H9 (cell line): ENCODE measurements at regions not wholly inside any gene's neighbourhood (a gene's known extent, or its start where the extent isn't known, plus 50 kb on each side); places are given as distances from the start of the nearest gene placed in this dataset.

Experiments
- DNase-seq: peaks from one replicate; pipeline ENCODE4 v3.0.0-alpha.2; 2017
- H2AFZ ChIP-seq: one replicate; pipeline ENCODE4 v1.6.1; 2013; ENCODE audit warnings: mild to moderate bottlenecking, low read length, control low read depth, moderate library complexity
- H2AK5ac ChIP-seq: 2 replicates; pipeline ENCODE4 v1.6.1; 2013; ENCODE audit warnings: low read length, control low read depth, mixed read lengths; ENCODE audit not compliant: insufficient read length
- H2BK120ac ChIP-seq: one replicate; pipeline ENCODE4 v1.6.1; 2013; ENCODE audit warnings: low read depth, mild to moderate bottlenecking, low read length, control low read depth, inconsistent platforms; ENCODE audit not compliant: poor library complexity, severe bottlenecking
- H2BK12ac ChIP-seq: 2 replicates; pipeline ENCODE4 v1.6.1; 2013; ENCODE audit warnings: low read length, control low read depth, mixed read lengths, low read depth; ENCODE audit not compliant: insufficient read length
- H2BK15ac ChIP-seq: 2 replicates; pipeline ENCODE4 v1.6.1; 2013; ENCODE audit warnings: low read depth, low read length, control low read depth
- H2BK20ac ChIP-seq: one replicate; pipeline ENCODE4 v1.6.1; 2013; ENCODE audit warnings: low read depth, mild to moderate bottlenecking, low read length, control low read depth, inconsistent platforms; ENCODE audit not compliant: poor library complexity, severe bottlenecking
- H2BK5ac ChIP-seq: 2 replicates; pipeline ENCODE4 v1.6.1; 2013; ENCODE audit warnings: low read length, control low read depth, mixed read lengths; ENCODE audit not compliant: insufficient read length
- H3K14ac ChIP-seq: 2 replicates; pipeline ENCODE4 v1.6.1; 2013; ENCODE audit warnings: low read length, control low read depth; ENCODE audit not compliant: insufficient read depth
- H3K18ac ChIP-seq: 2 replicates; pipeline ENCODE4 v1.6.1; 2013; ENCODE audit warnings: low read depth, mild to moderate bottlenecking, mixed read lengths, low read length, control low read depth; ENCODE audit not compliant: insufficient read length
- H3K23ac ChIP-seq: 2 replicates; pipeline ENCODE4 v1.6.1; 2013; ENCODE audit warnings: low read length, control low read depth, mixed read lengths, low read depth; ENCODE audit not compliant: insufficient read length
- H3K23me2 ChIP-seq: 2 replicates; pipeline ENCODE4 v1.6.1; 2013; ENCODE audit warnings: low read depth, mild to moderate bottlenecking, mixed read lengths, low read length, control low read depth; ENCODE audit not compliant: insufficient read length, poor library complexity, severe bottlenecking
- H3K27ac ChIP-seq: 2 replicates; pipeline ENCODE4 v1.5.1; 2013; ENCODE audit warnings: low read length, control low read depth, mixed read lengths, low read depth; ENCODE audit not compliant: insufficient read length
- H3K27me3 ChIP-seq: 2 replicates; pipeline ENCODE4 v1.6.1; 2013; ENCODE audit warnings: low read length, control low read depth, inconsistent platforms; ENCODE audit not compliant: insufficient read depth
- H3K4ac ChIP-seq: 2 replicates; pipeline ENCODE4 v1.6.1; 2013; ENCODE audit warnings: low read depth, mild to moderate bottlenecking, control low read depth, inconsistent platforms, low read length, moderate library complexity
- H3K4me1 ChIP-seq: 2 replicates; pipeline ENCODE4 v1.6.1; 2013; ENCODE audit warnings: low read length, control low read depth, inconsistent platforms; ENCODE audit not compliant: insufficient read depth
- H3K4me2 ChIP-seq: 2 replicates; pipeline ENCODE4 v1.6.1; 2013; ENCODE audit warnings: low read length, control low read depth, mixed read lengths; ENCODE audit not compliant: insufficient read length, insufficient read depth
- H3K56ac ChIP-seq: 2 replicates; pipeline ENCODE4 v1.6.1; 2013; ENCODE audit warnings: low read depth, mild to moderate bottlenecking, mixed read lengths, low read length, control low read depth; ENCODE audit not compliant: insufficient read length
- H3K79me1 ChIP-seq: 2 replicates; pipeline ENCODE4 v1.6.1; 2013; ENCODE audit warnings: low read depth, mild to moderate bottlenecking, moderate library complexity, low read length, control low read depth, inconsistent platforms; ENCODE audit not compliant: insufficient read depth, poor library complexity, severe bottlenecking
- H3K79me2 ChIP-seq: 2 replicates; pipeline ENCODE4 v1.6.1; 2013; ENCODE audit warnings: low read length, control low read depth, inconsistent platforms; ENCODE audit not compliant: insufficient read depth
- H3K9ac ChIP-seq: 2 replicates; pipeline ENCODE4 v1.6.1; 2013; ENCODE audit warnings: low read length, control low read depth, mixed read lengths; ENCODE audit not compliant: insufficient read length; ENCODE audit errors: extremely low read depth
- H3K9me3 ChIP-seq: one replicate; pipeline ENCODE4 v1.6.1; 2013; ENCODE audit warnings: low read depth, low read length, inconsistent platforms; ENCODE audit not compliant: control insufficient read depth
- H3T11ph ChIP-seq: one replicate; pipeline ENCODE4 v1.6.1; 2013; ENCODE audit warnings: mild to moderate bottlenecking, low read length, control low read depth, inconsistent platforms
- H4K20me1 ChIP-seq: one replicate; pipeline ENCODE4 v1.6.1; 2013; ENCODE audit not compliant: control insufficient read depth, insufficient read length, insufficient read depth
- H4K5ac ChIP-seq: 2 replicates; pipeline ENCODE4 v1.6.1; 2013; ENCODE audit warnings: low read depth, mild to moderate bottlenecking, mixed read lengths, low read length, control low read depth; ENCODE audit not compliant: insufficient read length
- H4K8ac ChIP-seq: replicated peaks from 2 replicates; pipeline ENCODE4 v1.6.1; 2013; ENCODE audit warnings: low read length, control low read depth, mixed read lengths, low read depth; ENCODE audit not compliant: insufficient read length
- H4K91ac ChIP-seq: 2 replicates; pipeline ENCODE4 v1.6.1; 2013; ENCODE audit warnings: low read depth, mild to moderate bottlenecking, moderate library complexity, mixed read lengths, low read length, control low read depth; ENCODE audit not compliant: insufficient read length
- H3K27ac Mint-ChIP-seq, 3 experiments: 2 replicates in 2 of 3; 3 replicates in 1 of 3; pipeline ENCODE4 v1.8.0; 2020 to 2021; ENCODE audit warnings: mixed read lengths in 3 of 3, mild to moderate bottlenecking in 1 of 3, moderate library complexity in 1 of 3
- H3K27me3 Mint-ChIP-seq: 2 replicates; pipeline ENCODE4 v1.8.0; 2021; ENCODE audit warnings: low read depth, mild to moderate bottlenecking, moderate library complexity, mixed read lengths
- H3K36me3 Mint-ChIP-seq, 3 experiments: 2 replicates in 2 of 3; 3 replicates in 1 of 3; pipeline ENCODE4 v1.8.0; 2020 to 2021; ENCODE audit warnings: low read depth in 3 of 3, mixed read lengths in 3 of 3; ENCODE audit not compliant: insufficient read depth in 1 of 3
- H3K4me1 Mint-ChIP-seq, 2 experiments: 2 replicates each; pipeline ENCODE4 v1.8.0; 2020; ENCODE audit warnings: mixed read lengths in 2 of 2
- H3K4me3 Mint-ChIP-seq, 2 experiments: 2 replicates in 1 of 2; 3 replicates in 1 of 2; pipeline ENCODE4 v1.8.0; 2020 to 2021; ENCODE audit warnings: mild to moderate bottlenecking in 2 of 2, mixed read lengths in 2 of 2, moderate library complexity in 1 of 2
- H3K9me3 Mint-ChIP-seq, 2 experiments: 2 replicates in 1 of 2; 3 replicates in 1 of 2; pipeline ENCODE4 v1.8.0; 2020; ENCODE audit warnings: mild to moderate bottlenecking in 2 of 2, mixed read lengths in 2 of 2, moderate library complexity in 1 of 2
- CTCF ChIP-seq: fragments of 200-600 bp; sonication (generic); conservative IDR thresholded peaks from 3 replicates; pipeline ENCODE4 v1.8.0; 2021; ENCODE audit warnings: antibody characterized with exemption, mild to moderate bottlenecking
- WGBS: extraction: QIAGEN DNeasy Blood & Tissue Kit; methylation state at CpG from one replicate; pipeline ENCODE4 v1.1.7; 2013; ENCODE audit warnings: missing lambda C conversion rate, low lambda C conversion rate, mixed read lengths; ENCODE audit not compliant: insufficient read length; ENCODE audit errors: extremely low coverage; 5-methylcytosine and 5-hydroxymethylcytosine counted together

- Histone ChIP-seq H3K27ac (no peak overlapping the region), H4K20me1 (no peaks in the 10 kb centered on the region), H2BK12ac (no peak overlapping the region), H3K18ac (no peak overlapping the region), H3K9ac (no peak overlapping the region), H2AFZ (no peak overlapping the region), H3K27me3 (no peaks in the 10 kb centered on the region), H4K5ac (no peak overlapping the region), H3K4me1 (no peaks in the 10 kb centered on the region), H2BK20ac (no peak overlapping the region), H3K14ac (no peak overlapping the region), H4K91ac (no peak overlapping the region), H3K23me2 (no peaks in the 10 kb centered on the region), H3K4ac (no peak overlapping the region), H4K8ac (no peak overlapping the region), H2BK5ac (no peak overlapping the region), H3K9me3 (no peaks in the 10 kb centered on the region), H3T11ph (no peak overlapping the region), H3K56ac (no peak overlapping the region), H2BK120ac (no peak overlapping the region), H2BK15ac (no peak overlapping the region), H3K23ac (no peak overlapping the region), H3K4me2 (no peak overlapping the region), H3K79me1 (no peaks in the 10 kb centered on the region), H2AK5ac (no peak overlapping the region), H3K79me2 (no peaks in the 10 kb centered on the region)
- no CpG with 5 or more reads among the region's 3 CpGs for WGBS
- TF ChIP-seq CTCF, result no peak
- H3K4me3 Mint-ChIP-seq, result no peak overlapping the region
- H3K9me3 Mint-ChIP-seq, result peaks cover 3 to 4% of the 10 kb centered on the region in 2 experiments; a peak in 4 of 5 replicates
- H3K36me3 Mint-ChIP-seq, result peaks cover 0 to 2% (median 0%) of the 10 kb centered on the region in 3 experiments; a peak in 1 of 7 replicates
- H3K27ac Mint-ChIP-seq, result no peak overlapping the region
- no peaks in the 10 kb centered on the region for H3K4me1 Mint-ChIP-seq
- DNase-seq, result no peak
- no peaks in the 10 kb centered on the region for H3K27me3 Mint-ChIP-seq
Observed at GRCh38 chr14:98379830-98380229, 892.2 kb downstream of the BCL11B start.
